ENCODE measurements at regions not wholly inside any gene's neighbourhood (a gene's known extent, or its start where the extent isn't known, plus 50 kb on each side); places are given as distances from the start of the nearest gene placed in this dataset.
"Not testable (repeated sequence)": the region's sequence is repeated elsewhere in the genome, so short reads cannot be mapped to it uniquely, and the experiment has no call there.

- H2BK120ac ChIP-seq (ENCODE audit: insufficient read depth, low read length, poor library complexity) = no peak overlapping the region
- no peak overlapping the region for H2BK5ac ChIP-seq (ENCODE audit: low read depth, low read length, poor library complexity)
- no peaks in the 10 kb centered on the region for H3K79me2 ChIP-seq (ENCODE audit: control insufficient read depth, insufficient read depth, low read length, poor library complexity)
- H4K12ac ChIP-seq (ENCODE audit: low read depth, low read length) = no peak overlapping the region
- H3K27me3 ChIP-seq (ENCODE audit: insufficient read depth, low read length) = no peaks in the 10 kb centered on the region
- H3K4me3 ChIP-seq (ENCODE audit: low read depth, low read length) = no peak overlapping the region
- no peak overlapping the region for H2AK5ac ChIP-seq (ENCODE audit: low read length)
- H3K4me1 ChIP-seq (ENCODE audit: control insufficient read depth in 1 of 2, insufficient read depth in 2 of 2, low read length in 2 of 2) = no peaks in the 10 kb centered on the region
- H3K18ac ChIP-seq (ENCODE audit: low read length) = no peak overlapping the region
- H3K4me2 ChIP-seq (ENCODE audit: low read length) = no peak overlapping the region
- H3K14ac ChIP-seq (ENCODE audit: low read length) = no peak overlapping the region
- no peak overlapping the region for H4K8ac ChIP-seq (ENCODE audit: low read depth, low read length)
- no peak overlapping the region for H3K4ac ChIP-seq (ENCODE audit: low read depth, low read length)
- H3K9me3 ChIP-seq (ENCODE audit: insufficient read depth, low read depth, low read length) = no peaks in the 10 kb centered on the region
- H3K36me3 ChIP-seq (ENCODE audit: control insufficient read depth in 1 of 2, insufficient read depth in 2 of 2, low read length in 2 of 2) = no peaks in the 10 kb centered on the region
- no peak overlapping the region for H2BK12ac ChIP-seq (ENCODE audit: low read length)
- no CpG with 5 or more reads among the region's 2 CpGs for WGBS (ENCODE audit: extremely low coverage, insufficient coverage, insufficient read length)
- H3K23ac ChIP-seq (ENCODE audit: low read length) = no peak overlapping the region
- no peak for DNase-seq
- no peak overlapping the region for H3K27ac ChIP-seq (ENCODE audit: low read depth, low read length)
- H2AFZ ChIP-seq (ENCODE audit: insufficient read depth, low read length, poor library complexity) = no peak overlapping the region
- no peak overlapping the region for H4K91ac ChIP-seq (ENCODE audit: low read depth, low read length)
- H3K79me1 ChIP-seq (ENCODE audit: low read length) = no peaks in the 10 kb centered on the region
- no peak overlapping the region for H3K9ac ChIP-seq (ENCODE audit: low read length)
Measured at GRCh38 chr5:12557012-12557411, 652.8 kb upstream of the CTNND2 start.

- no peak overlapping the region for H4K8ac ChIP-seq (ENCODE audit: low read depth, low read length)
- H3K4me3 ChIP-seq (ENCODE audit: low read depth, low read length) = no peak overlapping the region
- no peak overlapping the region for H2BK5ac ChIP-seq (ENCODE audit: low read depth, low read length, poor library complexity)
- H2BK120ac ChIP-seq (ENCODE audit: insufficient read depth, low read length, poor library complexity) = no peak overlapping the region
- H3K9ac ChIP-seq (ENCODE audit: low read length) = no peak overlapping the region
- DNase-seq = peak in 1 of 2 donors; percentile 4
- no peak overlapping the region for H3K14ac ChIP-seq (ENCODE audit: low read length)
- H3K23ac ChIP-seq (ENCODE audit: low read length) = no peak overlapping the region
- H3K79me2 ChIP-seq (ENCODE audit: control insufficient read depth, insufficient read depth, low read length, poor library complexity) = no peaks in the 10 kb centered on the region
- H3K27me3 ChIP-seq (ENCODE audit: insufficient read depth, low read length) = no peaks in the 10 kb centered on the region
- no peaks in the 10 kb centered on the region for H3K79me1 ChIP-seq (ENCODE audit: low read length)
- no peaks in the 10 kb centered on the region for H3K36me3 ChIP-seq (ENCODE audit: control insufficient read depth in 1 of 2, insufficient read depth in 2 of 2, low read length in 2 of 2)
- H3K9me3 ChIP-seq (ENCODE audit: insufficient read depth, low read depth, low read length) = no peaks in the 10 kb centered on the region
- no peak overlapping the region for H3K27ac ChIP-seq (ENCODE audit: low read depth, low read length)
- H4K12ac ChIP-seq (ENCODE audit: low read depth, low read length) = no peak overlapping the region
- H4K91ac ChIP-seq (ENCODE audit: low read depth, low read length) = no peak overlapping the region
- H3K4me2 ChIP-seq (ENCODE audit: low read length) = no peak overlapping the region
- H2AFZ ChIP-seq (ENCODE audit: insufficient read depth, low read length, poor library complexity) = no peak overlapping the region
- no CpG with 5 or more reads among the region's 1 CpG for WGBS (ENCODE audit: extremely low coverage, insufficient coverage, insufficient read length)
- no peak overlapping the region for H2AK5ac ChIP-seq (ENCODE audit: low read length)
- H3K4ac ChIP-seq (ENCODE audit: low read depth, low read length) = no peak overlapping the region
- no peak overlapping the region for H2BK12ac ChIP-seq (ENCODE audit: low read length)
- no peak overlapping the region for H3K18ac ChIP-seq (ENCODE audit: low read length)
- H3K4me1 ChIP-seq (ENCODE audit: control insufficient read depth in 1 of 2, insufficient read depth in 2 of 2, low read length in 2 of 2) = no peaks in the 10 kb centered on the region
Measured at GRCh38 chr5:12526113-12526512, 621.9 kb upstream of the CTNND2 start.

- Histone ChIP-seq H3K9me3 (ENCODE audit: insufficient read depth, low read depth, low read length) (no peaks in the 10 kb centered on the region), H3K36me3 (ENCODE audit: control insufficient read depth in 1 of 2, insufficient read depth in 2 of 2, low read length in 2 of 2) (no peaks in the 10 kb centered on the region), H4K12ac (ENCODE audit: low read depth, low read length) (no peak overlapping the region), H3K4me1 (ENCODE audit: control insufficient read depth in 1 of 2, insufficient read depth in 2 of 2, low read length in 2 of 2) (no peaks in the 10 kb centered on the region), H2AFZ (ENCODE audit: insufficient read depth, low read length, poor library complexity) (no peak overlapping the region), H3K18ac (ENCODE audit: low read length) (no peak overlapping the region), H4K8ac (ENCODE audit: low read depth, low read length) (no peak overlapping the region), H3K23ac (ENCODE audit: low read length) (no peak overlapping the region), H3K79me2 (ENCODE audit: control insufficient read depth, insufficient read depth, low read length, poor library complexity) (no peaks in the 10 kb centered on the region), H3K4me2 (ENCODE audit: low read length) (no peak overlapping the region), H3K27me3 (ENCODE audit: insufficient read depth, low read length) (no peaks in the 10 kb centered on the region), H3K4ac (ENCODE audit: low read depth, low read length) (no peak overlapping the region), H3K27ac (ENCODE audit: low read depth, low read length) (no peak overlapping the region), H4K91ac (ENCODE audit: low read depth, low read length) (no peak overlapping the region), H2AK5ac (ENCODE audit: low read length) (no peak overlapping the region), H2BK12ac (ENCODE audit: low read length) (no peak overlapping the region), H3K4me3 (ENCODE audit: low read depth, low read length) (no peak overlapping the region), H2BK5ac (ENCODE audit: low read depth, low read length, poor library complexity) (no peak overlapping the region), H3K14ac (ENCODE audit: low read length) (no peak overlapping the region), H2BK120ac (ENCODE audit: insufficient read depth, low read length, poor library complexity) (no peak overlapping the region), H3K79me1 (ENCODE audit: low read length) (no peaks in the 10 kb centered on the region), H3K9ac (ENCODE audit: low read length) (no peak overlapping the region)
- peak in 1 of 2 donors; percentile 56 for DNase-seq
- WGBS (ENCODE audit: extremely low coverage, insufficient coverage, insufficient read length) = no CpG with 5 or more reads among the region's 5 CpGs
Measured at GRCh38 chr5:12522116-12522515, 617.9 kb upstream of the CTNND2 start.

GRCh38 chr5:12504983-12505382 is 600.7 kb upstream of the CTNND2 start:
- H3K36me3 ChIP-seq (ENCODE audit: control insufficient read depth in 1 of 2, insufficient read depth in 2 of 2, low read length in 2 of 2); H4K12ac ChIP-seq (ENCODE audit: low read depth, low read length); H3K23ac ChIP-seq (ENCODE audit: low read length); H3K9ac ChIP-seq (ENCODE audit: low read length); H3K79me2 ChIP-seq (ENCODE audit: control insufficient read depth, insufficient read depth, low read length, poor library complexity); H3K4me3 ChIP-seq (ENCODE audit: low read depth, low read length); H3K27me3 ChIP-seq (ENCODE audit: insufficient read depth, low read length); H2BK5ac ChIP-seq (ENCODE audit: low read depth, low read length, poor library complexity); H3K9me3 ChIP-seq (ENCODE audit: insufficient read depth, low read depth, low read length); DNase-seq; H3K18ac ChIP-seq (ENCODE audit: low read length); H4K91ac ChIP-seq (ENCODE audit: low read depth, low read length); H3K4me1 ChIP-seq (ENCODE audit: control insufficient read depth in 1 of 2, insufficient read depth in 2 of 2, low read length in 2 of 2); H3K14ac ChIP-seq (ENCODE audit: low read length); H3K4ac ChIP-seq (ENCODE audit: low read depth, low read length); H3K27ac ChIP-seq (ENCODE audit: low read depth, low read length); H2AK5ac ChIP-seq (ENCODE audit: low read length); H2AFZ ChIP-seq (ENCODE audit: insufficient read depth, low read length, poor library complexity); H3K4me2 ChIP-seq (ENCODE audit: low read length); H3K79me1 ChIP-seq (ENCODE audit: low read length); H2BK120ac ChIP-seq (ENCODE audit: insufficient read depth, low read length, poor library complexity); H4K8ac ChIP-seq (ENCODE audit: low read depth, low read length); H2BK12ac ChIP-seq (ENCODE audit: low read length): not testable (repeated sequence)
- no CpG with 5 or more reads among the region's 1 CpG for WGBS (ENCODE audit: extremely low coverage, insufficient coverage, insufficient read length)

All from trophoblast cell (in vitro differentiated cells and primary cell).